Osteoblast (primary cell): ENCODE measurements at regions not wholly inside any gene's neighbourhood (a gene's known extent, or its start where the extent isn't known, plus 50 kb on each side); places are given as distances from the start of the nearest gene placed in this dataset.

Experiments used
- DNase-seq: peaks from one replicate; pipeline ENCODE4 v3.0.0; 2011; ENCODE audit warnings: low spot score, mixed read lengths; ENCODE audit not compliant: insufficient read length; ENCODE audit errors: missing footprints
- H2AFZ ChIP-seq: 2 replicates; pipeline ENCODE4 v1.6.0; 2011; ENCODE audit warnings: mild to moderate bottlenecking, low read length
- H3K27ac ChIP-seq: 2 replicates; pipeline ENCODE4 v1.5.1; 2011; ENCODE audit warnings: mild to moderate bottlenecking, low read depth, low read length, moderate library complexity
- H3K27me3 ChIP-seq: 2 replicates; pipeline ENCODE4 v1.6.0; 2012; ENCODE audit warnings: mild to moderate bottlenecking, control low read depth, inconsistent platforms, low read length, moderate library complexity; ENCODE audit not compliant: insufficient read depth
- H3K36me3 ChIP-seq: 2 replicates; pipeline ENCODE4 v1.5.1; 2011; ENCODE audit warnings: mild to moderate bottlenecking, low read length, control low read depth, moderate library complexity; ENCODE audit not compliant: insufficient read depth
- H3K4me1 ChIP-seq: 2 replicates; pipeline ENCODE4 v1.5.1; 2011; ENCODE audit warnings: mild to moderate bottlenecking, low read length, control low read depth, moderate library complexity; ENCODE audit not compliant: insufficient read depth
- H3K4me2 ChIP-seq: 2 replicates; pipeline ENCODE4 v1.6.0; 2011; ENCODE audit warnings: mild to moderate bottlenecking, low read length; ENCODE audit not compliant: insufficient read depth
- H3K4me3 ChIP-seq: fragments of 200-600 bp; sonication (generic); 3 replicates; pipeline ENCODE4 v1.5.1; 2012; ENCODE audit warnings: mild to moderate bottlenecking, low read length, inconsistent platforms; ENCODE audit not compliant: insufficient read depth
- H3K79me2 ChIP-seq: 2 replicates; pipeline ENCODE4 v1.6.0; 2012; ENCODE audit warnings: mild to moderate bottlenecking, low read length, control low read depth, inconsistent platforms; ENCODE audit not compliant: insufficient read depth
- H3K9me3 ChIP-seq: 2 replicates; pipeline ENCODE4 v1.5.1; 2011; ENCODE audit warnings: low read depth, low read length, control low read depth
- H4K20me1 ChIP-seq: 2 replicates; pipeline ENCODE4 v1.6.0; 2012; ENCODE audit warnings: mild to moderate bottlenecking, low read length, control low read depth; ENCODE audit not compliant: insufficient read depth
- TF ChIP-seq, protein P1 (sequence below): IDR thresholded peaks from 2 replicates; pipeline ENCODE4 v1.5.1; 2011; ENCODE audit warnings: mild to moderate bottlenecking, low read depth, low read length, moderate library complexity; ENCODE audit errors: extremely low read depth

DNA sequence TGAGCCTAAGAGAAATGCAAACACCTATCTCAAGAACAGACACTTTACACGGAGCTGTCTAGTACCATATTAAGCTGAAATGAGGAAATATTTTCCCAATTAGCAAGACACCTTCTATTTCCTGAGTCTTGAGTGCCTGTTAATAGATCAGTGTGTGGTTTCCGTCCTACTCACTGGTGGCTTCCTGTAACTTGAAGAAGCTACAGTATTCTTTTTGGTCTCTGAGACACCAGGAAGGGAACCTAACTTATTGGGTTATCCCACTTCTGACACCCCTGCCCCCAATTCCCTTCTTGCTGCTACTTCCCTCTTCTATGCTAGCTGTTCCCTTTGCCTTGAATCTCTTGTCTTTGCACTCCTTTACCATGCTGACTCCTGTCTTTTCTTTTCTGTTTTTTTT, 92.7 kb downstream of the FDX1 start:
- Histone ChIP-seq H3K27ac (no peak overlapping the region), H2AFZ (no peak overlapping the region), H3K4me1 (peaks cover 21% of the 10 kb centered on the region), H3K36me3 (no peaks in the 10 kb centered on the region), H3K4me2 (no peak overlapping the region), H4K20me1 (no peaks in the 10 kb centered on the region), H3K79me2 (no peaks in the 10 kb centered on the region), H3K27me3 (no peaks in the 10 kb centered on the region), H3K9me3 (no peaks in the 10 kb centered on the region), H3K4me3 (no peak overlapping the region)
- TF ChIP-seq, protein P1, sequence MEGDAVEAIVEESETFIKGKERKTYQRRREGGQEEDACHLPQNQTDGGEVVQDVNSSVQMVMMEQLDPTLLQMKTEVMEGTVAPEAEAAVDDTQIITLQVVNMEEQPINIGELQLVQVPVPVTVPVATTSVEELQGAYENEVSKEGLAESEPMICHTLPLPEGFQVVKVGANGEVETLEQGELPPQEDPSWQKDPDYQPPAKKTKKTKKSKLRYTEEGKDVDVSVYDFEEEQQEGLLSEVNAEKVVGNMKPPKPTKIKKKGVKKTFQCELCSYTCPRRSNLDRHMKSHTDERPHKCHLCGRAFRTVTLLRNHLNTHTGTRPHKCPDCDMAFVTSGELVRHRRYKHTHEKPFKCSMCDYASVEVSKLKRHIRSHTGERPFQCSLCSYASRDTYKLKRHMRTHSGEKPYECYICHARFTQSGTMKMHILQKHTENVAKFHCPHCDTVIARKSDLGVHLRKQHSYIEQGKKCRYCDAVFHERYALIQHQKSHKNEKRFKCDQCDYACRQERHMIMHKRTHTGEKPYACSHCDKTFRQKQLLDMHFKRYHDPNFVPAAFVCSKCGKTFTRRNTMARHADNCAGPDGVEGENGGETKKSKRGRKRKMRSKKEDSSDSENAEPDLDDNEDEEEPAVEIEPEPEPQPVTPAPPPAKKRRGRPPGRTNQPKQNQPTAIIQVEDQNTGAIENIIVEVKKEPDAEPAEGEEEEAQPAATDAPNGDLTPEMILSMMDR = no peak
- DNase-seq = no peak

DNA sequence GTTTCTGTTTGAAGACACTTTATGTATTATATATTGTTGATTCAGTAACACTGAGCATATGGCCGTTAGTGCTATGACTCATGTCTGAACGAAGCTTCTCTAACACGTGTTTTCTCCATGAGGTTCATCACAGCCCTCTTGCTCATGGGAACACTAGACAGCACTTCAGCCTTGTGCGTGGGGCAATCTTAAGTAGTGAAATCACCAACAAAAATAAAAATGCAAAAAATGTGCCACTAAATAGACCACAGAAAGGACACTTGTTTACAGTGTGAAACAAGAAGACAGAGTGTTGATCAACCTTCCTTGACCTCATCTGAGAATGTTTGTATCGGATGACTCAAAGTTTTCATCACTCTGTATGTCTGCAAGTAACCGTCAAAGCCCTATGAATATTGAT, 94.5 kb downstream of the FDX1 start:
- DNase-seq = peak; percentile 86
- Histone ChIP-seq H3K27ac (peak overlapping the region; percentile 26), H3K4me2 (no peak overlapping the region), H3K4me3 (no peak overlapping the region), H3K4me1 (peaks cover 17% of the 10 kb centered on the region), H3K36me3 (no peaks in the 10 kb centered on the region), H4K20me1 (no peaks in the 10 kb centered on the region), H2AFZ (no peak overlapping the region), H3K9me3 (no peaks in the 10 kb centered on the region), H3K27me3 (no peaks in the 10 kb centered on the region), H3K79me2 (no peaks in the 10 kb centered on the region)
- TF ChIP-seq, protein P1 = no peak

DNA sequence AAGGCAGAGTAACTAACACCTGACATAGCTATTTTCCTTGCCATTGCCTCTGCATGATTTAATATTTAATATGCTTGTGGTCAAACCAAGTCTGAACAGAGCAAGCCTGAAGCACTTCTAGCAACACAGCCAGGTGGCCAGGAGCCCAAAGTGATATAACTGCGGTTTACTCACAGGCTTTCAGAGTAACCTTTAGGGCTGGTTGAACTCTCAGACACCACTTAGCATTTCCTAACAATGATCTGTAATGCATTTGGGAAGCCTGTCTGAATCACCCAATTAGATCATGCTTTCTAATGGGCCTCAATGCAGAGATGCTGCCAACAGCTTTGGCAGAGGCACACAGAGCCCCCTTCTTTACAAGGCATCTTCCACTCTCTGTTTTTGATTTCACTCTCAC, 96.1 kb downstream of the FDX1 start:
- Histone ChIP-seq H3K27me3 (no peaks in the 10 kb centered on the region), H2AFZ (no peak overlapping the region), H3K9me3 (no peaks in the 10 kb centered on the region), H3K36me3 (no peaks in the 10 kb centered on the region), H3K4me3 (no peak overlapping the region), H4K20me1 (no peaks in the 10 kb centered on the region), H3K4me1 (peaks cover 16% of the 10 kb centered on the region), H3K27ac (no peak overlapping the region), H3K79me2 (no peaks in the 10 kb centered on the region), H3K4me2 (peak overlapping the region; percentile 11)
- TF ChIP-seq, protein P1 = no peak
- DNase-seq = no peak

DNA sequence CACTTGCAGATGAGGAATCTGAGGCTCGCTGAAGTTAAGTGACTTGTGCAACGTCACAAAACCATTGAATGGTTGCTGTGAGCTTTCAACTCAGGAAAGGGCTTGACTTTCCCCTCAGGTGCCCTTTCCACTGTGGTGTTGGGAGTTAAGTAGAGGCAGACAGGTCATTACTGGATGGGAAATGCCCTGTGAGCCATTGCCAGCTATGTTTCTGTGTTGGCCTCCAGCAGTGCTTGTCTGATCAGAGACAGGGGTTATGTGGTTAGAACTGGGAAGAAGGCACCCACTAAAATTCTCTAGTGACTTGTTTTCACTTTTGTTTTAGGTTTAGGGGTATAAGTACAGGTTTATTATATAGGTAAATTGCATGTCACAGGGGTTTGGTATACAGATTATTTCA, 96.6 kb downstream of the FDX1 start:
- Histone ChIP-seq H4K20me1 (no peaks in the 10 kb centered on the region), H3K27me3 (no peaks in the 10 kb centered on the region), H3K4me3 (no peak overlapping the region), H3K36me3 (no peaks in the 10 kb centered on the region), H3K79me2 (no peaks in the 10 kb centered on the region), H3K9me3 (no peaks in the 10 kb centered on the region), H3K4me2 (no peak overlapping the region), H3K4me1 (peaks cover 16% of the 10 kb centered on the region), H2AFZ (no peak overlapping the region), H3K27ac (no peak overlapping the region)
- TF ChIP-seq, protein P1 = no peak
- no peak for DNase-seq
